Thyroid gland (tissue), 4 donors: ENCODE measurements at regions not wholly inside any gene's neighbourhood (a gene's known extent, or its start where the extent isn't known, plus 50 kb on each side); places are given as distances from the start of the nearest gene placed in this dataset.

Experiments
- DNase-seq, 2 donors: peaks; one replicate each; pipeline ENCODE4 v3.0.0-alpha.2; 2019
- H3K27ac ChIP-seq, 3 donors: fragments of 200-600 bp; sonication (generic); 1 replicate in 2 of 3; 2 replicates in 1 of 3; pipeline ENCODE4 v1.5.1; 2016 to 2019; ENCODE audit warnings: mild to moderate bottlenecking in 1 of 3, moderate library complexity in 1 of 3
- H3K27me3 ChIP-seq: fragments of 200-600 bp; sonication (generic); one replicate; pipeline ENCODE4 v1.5.1; 2019
- H3K36me3 ChIP-seq, 2 donors: fragments of 200-600 bp; sonication (generic); one replicate each; pipeline ENCODE4 v1.5.1; 2016 to 2019
- H3K4me1 ChIP-seq, 2 donors: fragments of 200-600 bp; sonication (generic); one replicate each; pipeline ENCODE4 v1.5.1; 2017 to 2019
- H3K4me3 ChIP-seq, 3 donors: fragments of 200-600 bp; sonication (generic); replicated peaks in 1 of 3; 1 replicate in 2 of 3; 2 replicates in 1 of 3; pipeline ENCODE4 v1.5.1; 2016; ENCODE audit warnings: mild to moderate bottlenecking in 1 of 3
- H3K9me3 ChIP-seq: fragments of 200-600 bp; sonication (generic); one replicate; pipeline ENCODE4 v1.5.1; 2017
- CTCF ChIP-seq, 6 experiments: fragments of 200-600 bp in 3 of 6; fragments of 450-650 bp in 3 of 6; sonication (generic) in 3 of 6; IDR thresholded peaks; one replicate each; pipeline ENCODE4 v1.5.1; 2016 to 2019; ENCODE audit warnings: antibody characterized with exemption in 6 of 6, mild to moderate bottlenecking in 2 of 6, inconsistent platforms in 1 of 6, moderate library complexity in 1 of 6
- POLR2A ChIP-seq, 2 donors: fragments of 450-650 bp; IDR thresholded peaks; one replicate each; pipeline ENCODE4 v1.6.1; 2017; ENCODE audit warnings: antibody characterized with exemption in 2 of 2, mild to moderate bottlenecking in 2 of 2, moderate library complexity in 1 of 2
- WGBS, 2 donors: methylation state at CpG; one replicate each; pipeline ENCODE4 v1.1.5; 2017; 5-methylcytosine and 5-hydroxymethylcytosine counted together
- intact Hi-C: fragments of 100-400 bp; cut with DNase I; formaldehyde crosslinking; loops from one replicate; pipeline ENCODE4 v1.15.1; 2023

GRCh38 chr13:70622796-70623195, 514.5 kb upstream of the KLHL1 start:
- Histone ChIP-seq H3K9me3 (no peaks in the 10 kb centered on the region), H3K36me3 (no peaks in the 10 kb centered on the region), H3K4me1 (no peaks in the 10 kb centered on the region), H3K27ac (no peak overlapping the region), H3K4me3 (no peak overlapping the region), H3K27me3 (no peaks in the 10 kb centered on the region)
- no peak for TF ChIP-seq POLR2A (IDR thresholded peaks at IDR 0.05)
- intact Hi-C loops = no loop called here
- no peak for DNase-seq
- 13 to 15% methylated on average over 5 of the region's 5 CpGs for WGBS, 2 donors

GRCh38 chr13:70619936-70620335, 511.7 kb upstream of the KLHL1 start:
- no peak for DNase-seq
- Histone ChIP-seq H3K27me3 (no peaks in the 10 kb centered on the region), H3K27ac (no peak overlapping the region), H3K4me1 (no peaks in the 10 kb centered on the region), H3K4me3 (no peak overlapping the region), H3K36me3 (no peaks in the 10 kb centered on the region), H3K9me3 (no peaks in the 10 kb centered on the region)
- intact Hi-C loops = no loop called here
- 90% methylated on average over 2 of the region's 2 CpGs for WGBS, 2 donors
- TF ChIP-seq POLR2A (IDR thresholded peaks at IDR 0.05) = no peak
- no peak for TF ChIP-seq CTCF (IDR thresholded peaks at IDR 0.05)

GRCh38 chr13:70616847-70617246, 508.6 kb upstream of the KLHL1 start:
- no peak overlapping the region for H3K27ac ChIP-seq
- H3K4me3 ChIP-seq = no peak overlapping the region
- intact Hi-C loops = no loop called here
- TF ChIP-seq CTCF (IDR thresholded peaks at IDR 0.05) (no peak), POLR2A (IDR thresholded peaks at IDR 0.05) (no peak)
- no peak for DNase-seq
- no peaks in the 10 kb centered on the region for H3K4me1 ChIP-seq
- H3K27me3 ChIP-seq = no peaks in the 10 kb centered on the region
- 76 to 90% methylated on average over 3 of the region's 3 CpGs for WGBS, 2 donors
- H3K36me3 ChIP-seq = no peaks in the 10 kb centered on the region
- no peaks in the 10 kb centered on the region for H3K9me3 ChIP-seq

GRCh38 chr13:70613295-70613694, 505.0 kb upstream of the KLHL1 start:
- TF ChIP-seq POLR2A (IDR thresholded peaks at IDR 0.05) (no peak), CTCF (IDR thresholded peaks at IDR 0.05) (no peak)
- WGBS, 2 donors = 54 to 66% methylated on average over 1 of the region's 1 CpG

GRCh38 chr13:70612881-70613280, 504.6 kb upstream of the KLHL1 start:
- no peak for DNase-seq
- no peak overlapping the region for H3K27ac ChIP-seq
- no peaks in the 10 kb centered on the region for H3K27me3 ChIP-seq
- 79 to 93% methylated on average over 2 of the region's 2 CpGs for WGBS, 2 donors
- H3K36me3 ChIP-seq = no peaks in the 10 kb centered on the region
- TF ChIP-seq CTCF (IDR thresholded peaks at IDR 0.05) (no peak), POLR2A (IDR thresholded peaks at IDR 0.05) (no peak)
- H3K4me1 ChIP-seq = no peaks in the 10 kb centered on the region
- no peaks in the 10 kb centered on the region for H3K9me3 ChIP-seq
- intact Hi-C loops = no loop called here
- H3K4me3 ChIP-seq = no peak overlapping the region

More at GRCh38 chr13:70613295-70613694, 505.0 kb upstream of the KLHL1 start:
- H3K36me3 ChIP-seq = no peaks in the 10 kb centered on the region
- DNase-seq = no peak
- H3K27ac ChIP-seq = no peak overlapping the region
- no peaks in the 10 kb centered on the region for H3K27me3 ChIP-seq
- intact Hi-C loops = no loop called here
- H3K4me1 ChIP-seq = no peaks in the 10 kb centered on the region
- no peaks in the 10 kb centered on the region for H3K9me3 ChIP-seq
- H3K4me3 ChIP-seq = no peak overlapping the region

- Histone ChIP-seq H3K36me3 (no peaks in the 10 kb centered on the region), H3K4me3 (no peak overlapping the region), H3K4me1 (no peaks in the 10 kb centered on the region), H3K27ac (no peak overlapping the region), H3K27me3 (no peaks in the 10 kb centered on the region), H3K9me3 (no peaks in the 10 kb centered on the region)
- WGBS, 2 donors = 39 to 43% methylated on average over 4 of the region's 4 CpGs
- no peak for DNase-seq
- TF ChIP-seq POLR2A (IDR thresholded peaks at IDR 0.05) (no peak), CTCF (IDR thresholded peaks at IDR 0.05) (no peak)
- intact Hi-C loops = no loop called here
These were observed 496.2 kb upstream of the KLHL1 start for GRCh38 chr13:70604448-70604847.
